Retinal pigment epithelial cell (primary cell): ENCODE measurements at regions not wholly inside any gene's neighbourhood (a gene's known extent, or its start where the extent isn't known, plus 50 kb on each side); places are given as distances from the start of the nearest gene placed in this dataset.
A peak's percentile ranks its signal among the peaks of the same experiment; 100 is the strongest.

Source experiments
- DNase-seq: peaks from one replicate; pipeline ENCODE4 v3.0.0-alpha.2; 2010; ENCODE audit warnings: low read depth
- H3K4me3 ChIP-seq: 2 replicates; pipeline ENCODE4 v1.5.1; 2011; ENCODE audit warnings: mild to moderate bottlenecking, low read length, control low read depth, moderate library complexity
- CTCF ChIP-seq: conservative IDR thresholded peaks from 2 replicates; pipeline ENCODE4 v1.5.1; 2011; ENCODE audit warnings: low read depth, low read length, control low read depth, inconsistent platforms

DNA sequence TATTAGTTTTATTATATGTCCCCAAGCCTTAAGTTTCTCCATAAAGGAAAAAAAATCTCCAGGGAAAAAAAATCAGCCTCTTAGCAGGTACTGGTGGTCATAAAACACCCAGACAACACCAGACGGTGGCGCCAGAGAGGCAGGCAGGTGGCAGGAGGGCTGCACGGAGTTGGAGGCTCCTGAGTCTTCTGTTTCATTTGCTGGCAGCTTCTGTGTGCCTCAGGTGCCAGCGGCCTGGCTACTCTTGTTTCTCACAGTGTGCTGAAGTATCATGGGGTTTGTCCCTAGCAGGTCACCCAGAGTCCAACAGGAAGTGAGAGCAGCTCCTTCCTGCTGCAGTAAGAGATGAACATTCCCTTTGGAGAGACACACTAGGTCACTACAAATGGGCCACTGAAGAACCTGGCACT, 123.3 kb upstream of the GADD45A start:
- peak; percentile 62 for DNase-seq
- peak; percentile 93 for TF ChIP-seq CTCF
- no peak overlapping the region for H3K4me3 ChIP-seq

GRCh38 chr1:67563684-67564083, 121.3 kb upstream of the GADD45A start:
- H3K4me3 ChIP-seq: no peak overlapping the region
- DNase-seq: no peak
- TF ChIP-seq CTCF: no peak

DNA sequence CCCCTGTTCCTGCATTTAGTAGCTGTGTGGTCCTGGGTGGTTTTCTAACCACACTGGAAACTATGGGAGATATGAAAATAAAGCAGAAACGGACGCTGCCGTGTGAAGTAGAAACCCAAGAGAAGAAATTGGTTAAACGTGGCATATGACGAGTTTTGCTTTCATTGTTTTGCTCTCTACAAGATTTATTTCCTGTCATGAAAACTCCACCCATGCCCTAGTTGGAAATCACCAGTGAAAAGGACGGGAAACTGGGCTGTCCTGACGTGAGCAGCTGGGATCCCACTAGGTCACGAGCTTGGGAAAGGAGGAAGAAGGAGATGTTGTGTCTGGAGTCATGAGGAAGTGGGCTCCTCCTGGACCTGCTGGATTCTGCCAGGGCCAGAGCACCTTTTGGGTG, 120.8 kb upstream of the GADD45A start:
- no peak for DNase-seq
- no peak for TF ChIP-seq CTCF
- no peak overlapping the region for H3K4me3 ChIP-seq

- H3K4me3 ChIP-seq: no peak overlapping the region
- no peak for DNase-seq
- no peak for TF ChIP-seq CTCF
Measured at GRCh38 chr1:67566803-67567377, 118.1 kb upstream of the GADD45A start.

- no peak overlapping the region for H3K4me3 ChIP-seq
- peak; percentile 68 for DNase-seq
- TF ChIP-seq CTCF: no peak
Measured at GRCh38 chr1:67570486-67571143, 114.4 kb upstream of the GADD45A start.

DNA sequence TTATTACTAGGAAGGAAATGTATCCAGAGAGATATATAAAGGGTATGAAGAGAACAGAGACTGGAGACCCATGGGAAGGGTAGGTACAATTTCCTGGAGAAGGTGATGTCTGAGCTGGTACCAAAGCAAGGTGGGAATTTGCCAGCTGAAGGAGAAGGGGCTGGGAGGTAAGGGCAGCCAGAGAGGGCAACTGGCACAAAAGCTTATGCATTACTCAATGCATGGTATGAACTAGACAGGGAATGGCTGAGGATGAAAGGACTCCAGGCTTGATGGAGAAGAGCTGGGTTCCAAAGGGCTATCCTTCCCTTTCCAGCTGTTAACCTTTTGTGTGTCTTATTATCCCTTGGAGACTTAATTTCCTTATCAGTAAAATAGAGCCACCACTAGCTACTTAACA, 113.6 kb upstream of the GADD45A start:
- DNase-seq: no peak
- no peak for TF ChIP-seq CTCF
- H3K4me3 ChIP-seq: no peak overlapping the region

DNA sequence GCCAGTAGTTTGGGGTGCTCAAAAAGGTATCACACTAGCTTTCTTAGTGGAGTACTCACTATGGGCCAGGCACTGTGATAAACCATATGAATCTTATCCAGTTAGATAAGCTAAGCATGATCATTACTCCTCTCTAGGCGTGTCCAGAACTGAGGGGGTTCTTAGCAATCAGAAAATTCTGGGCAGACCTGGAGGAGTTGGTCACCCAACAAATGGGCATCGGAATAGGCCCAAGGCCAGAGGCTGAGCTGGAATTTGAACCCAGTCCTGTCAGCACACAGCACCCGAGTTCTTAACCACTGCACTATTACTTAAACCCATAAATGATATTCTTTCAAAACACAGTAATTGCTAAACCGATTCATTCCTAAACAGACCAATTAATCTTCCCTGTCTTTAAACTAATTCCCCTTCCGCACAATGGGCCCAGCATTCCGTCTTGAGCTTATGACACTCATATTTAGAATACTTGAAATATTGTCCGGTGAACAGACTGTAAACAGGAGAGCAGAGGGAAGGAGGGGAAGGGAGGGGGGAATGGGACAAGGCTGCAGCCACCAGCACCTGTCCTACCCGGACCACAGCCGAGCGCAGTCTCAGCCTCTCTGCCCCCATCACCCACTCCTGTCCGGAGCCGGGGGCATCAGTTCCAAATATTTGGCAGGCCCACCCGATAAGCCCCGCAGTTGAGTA, 113.0 kb upstream of the GADD45A start:
- DNase-seq: peak; percentile 32
- no peak overlapping the region for H3K4me3 ChIP-seq
- no peak for TF ChIP-seq CTCF
